OCI-LY7 (cell line): ENCODE measurements at regions not wholly inside any gene's neighbourhood (a gene's known extent, or its start where the extent isn't known, plus 50 kb on each side); places are given as distances from the start of the nearest gene placed in this dataset.

Experiments used
- BruUV-seq: library from RNA; stranded (reverse); fragments of 400-500 nt; replicated peaks from 2 replicates; lab custom pipeline; 2021; lab: Mats Ljungman, UMichigan
- CTCF ChIA-PET: fragments of 300-600 bp; sonication (Branson Sonifier 250); formaldehyde crosslinking; loops from one replicate; lab custom pipeline; 2022; ENCODE audit warnings: antibody characterized with exemption; ENCODE audit not compliant: unreplicated experiment; lab: Charles Lee
- POLR2A ChIA-PET: fragments of 300-600 bp; sonication (Branson Sonifier 250); formaldehyde crosslinking; loops from one replicate; lab custom pipeline; 2022; ENCODE audit warnings: antibody characterized with exemption; lab: Charles Lee
- DNase-seq: peaks from one replicate; pipeline ENCODE4 v3.0.0-alpha.2; 2015; ENCODE audit warnings: low spot score
- H2AFZ ChIP-seq: fragments of 200-600 bp; sonication (generic), shearing (Covaris generic); 2 replicates; pipeline ENCODE4 v1.6.1; 2014; ENCODE audit warnings: mild to moderate bottlenecking, antibody characterized with exemption, low read length, moderate library complexity
- H3K27ac ChIP-seq: fragments of 200-600 bp; sonication (generic); 2 replicates; pipeline ENCODE4 v1.5.1; 2014; ENCODE audit warnings: mixed run types, low read depth, mild to moderate bottlenecking, moderate library complexity, low read length, inconsistent platforms; ENCODE audit not compliant: poor library complexity, severe bottlenecking
- H3K36me3 ChIP-seq: fragments of 200-600 bp; sonication (generic); 2 replicates; pipeline ENCODE4 v1.6.1; 2014; ENCODE audit warnings: mild to moderate bottlenecking, antibody characterized with exemption, low read length, moderate library complexity, mixed read lengths; ENCODE audit not compliant: insufficient read depth
- H3K4me1 ChIP-seq: fragments of 200-600 bp; sonication (generic); 2 replicates; pipeline ENCODE4 v1.5.1; 2014; ENCODE audit warnings: mild to moderate bottlenecking, low read length; ENCODE audit not compliant: insufficient read depth, poor library complexity, severe bottlenecking
- H3K4me2 ChIP-seq: fragments of 200-600 bp; sonication (generic); 2 replicates; pipeline ENCODE4 v1.6.1; 2014; ENCODE audit warnings: mild to moderate bottlenecking, low read length
- H3K4me3 ChIP-seq: fragments of 200-600 bp; sonication (generic); 2 replicates; pipeline ENCODE4 v1.5.1; 2014; ENCODE audit warnings: mild to moderate bottlenecking, low read depth, low read length; ENCODE audit not compliant: poor library complexity, severe bottlenecking
- H3K79me2 ChIP-seq: fragments of 200-600 bp; sonication (generic); 2 replicates; pipeline ENCODE4 v1.6.1; 2016; ENCODE audit warnings: low read depth, mild to moderate bottlenecking, low read length, moderate library complexity, mixed read lengths; ENCODE audit not compliant: insufficient read depth
- H3K9me2 ChIP-seq: fragments of 200-600 bp; sonication (generic); 2 replicates; pipeline ENCODE4 v1.6.1; 2016; ENCODE audit warnings: mild to moderate bottlenecking, low read length, mixed read lengths; ENCODE audit not compliant: insufficient read depth
- H3K9me3 ChIP-seq: fragments of 200-600 bp; sonication (generic); 2 replicates; pipeline ENCODE4 v1.6.1; 2014; ENCODE audit warnings: mild to moderate bottlenecking, mixed run types, low read length, mixed read lengths
- H4K20me1 ChIP-seq: fragments of 200-600 bp; sonication (generic); 2 replicates; pipeline ENCODE4 v1.6.1; 2014; ENCODE audit warnings: mild to moderate bottlenecking, antibody characterized with exemption, low read length, moderate library complexity, mixed read lengths; ENCODE audit not compliant: insufficient read depth
- EZH2phosphoT487 ChIP-seq: fragments of 200-600 bp; sonication (generic); IDR thresholded peaks from 2 replicates; pipeline ENCODE4 v1.6.1; 2018; ENCODE audit warnings: low read depth, borderline replicate concordance, mild to moderate bottlenecking, mixed run types, antibody characterized with exemption, low read length, moderate library complexity, mixed read lengths
- intact Hi-C: fragments of 100-400 bp; cut with micrococcal nuclease; formaldehyde crosslinking; loops from one replicate; pipeline ENCODE4 v1.10.0; 2022; ENCODE audit not compliant: unreplicated experiment
- TF ChIP-seq, protein P1 (sequence below): fragments of 200-600 bp; sonication (generic); conservative IDR thresholded peaks from 2 replicates; pipeline ENCODE4 v1.5.1; 2014; ENCODE audit warnings: mild to moderate bottlenecking, antibody characterized with exemption, low read length, moderate library complexity, mixed read lengths

DNA sequence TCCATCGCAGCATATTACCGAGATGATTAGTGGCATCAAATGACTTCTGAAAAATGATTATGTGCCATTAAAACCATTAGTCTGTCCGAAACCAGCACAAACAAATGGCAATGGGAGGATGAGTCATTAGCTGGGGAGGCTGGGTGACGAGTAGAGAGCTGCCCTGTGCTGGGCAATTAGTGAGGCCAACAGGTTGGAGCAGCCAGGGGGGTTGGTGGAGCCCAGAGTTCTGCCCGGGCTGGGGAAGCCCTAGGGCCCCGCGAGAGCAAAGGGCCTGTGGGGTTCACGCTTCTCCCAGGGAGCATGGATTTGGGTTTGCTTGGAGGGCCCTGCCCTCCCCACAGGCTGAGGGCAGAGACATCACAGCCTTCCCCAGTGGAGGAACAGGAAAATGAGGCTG lies 152.1 kb upstream of the RPL38 start:
- H3K9me2 ChIP-seq: no peaks in the 10 kb centered on the region
- no TSS peak for BruUV-seq
- H3K4me2 ChIP-seq: no peak overlapping the region
- no peaks in the 10 kb centered on the region for H3K79me2 ChIP-seq
- ChIA-PET POLR2A (interaction anchor here (0.7 kb wide), 1 partner anchor 25 kb away, joined by 3 read pairs; no protein-coding TSS in a partner anchor), CTCF (no interaction called here)
- no peak for DNase-seq
- H3K9me3 ChIP-seq: no peaks in the 10 kb centered on the region
- no peak overlapping the region for H3K4me3 ChIP-seq
- no peak overlapping the region for H2AFZ ChIP-seq
- no peaks in the 10 kb centered on the region for H3K36me3 ChIP-seq
- TF ChIP-seq, protein P1, sequence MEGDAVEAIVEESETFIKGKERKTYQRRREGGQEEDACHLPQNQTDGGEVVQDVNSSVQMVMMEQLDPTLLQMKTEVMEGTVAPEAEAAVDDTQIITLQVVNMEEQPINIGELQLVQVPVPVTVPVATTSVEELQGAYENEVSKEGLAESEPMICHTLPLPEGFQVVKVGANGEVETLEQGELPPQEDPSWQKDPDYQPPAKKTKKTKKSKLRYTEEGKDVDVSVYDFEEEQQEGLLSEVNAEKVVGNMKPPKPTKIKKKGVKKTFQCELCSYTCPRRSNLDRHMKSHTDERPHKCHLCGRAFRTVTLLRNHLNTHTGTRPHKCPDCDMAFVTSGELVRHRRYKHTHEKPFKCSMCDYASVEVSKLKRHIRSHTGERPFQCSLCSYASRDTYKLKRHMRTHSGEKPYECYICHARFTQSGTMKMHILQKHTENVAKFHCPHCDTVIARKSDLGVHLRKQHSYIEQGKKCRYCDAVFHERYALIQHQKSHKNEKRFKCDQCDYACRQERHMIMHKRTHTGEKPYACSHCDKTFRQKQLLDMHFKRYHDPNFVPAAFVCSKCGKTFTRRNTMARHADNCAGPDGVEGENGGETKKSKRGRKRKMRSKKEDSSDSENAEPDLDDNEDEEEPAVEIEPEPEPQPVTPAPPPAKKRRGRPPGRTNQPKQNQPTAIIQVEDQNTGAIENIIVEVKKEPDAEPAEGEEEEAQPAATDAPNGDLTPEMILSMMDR: no peak
- TF ChIP-seq EZH2phosphoT487: no peak
- H3K4me1 ChIP-seq: no peaks in the 10 kb centered on the region
- H3K27ac ChIP-seq: no peak overlapping the region
- intact Hi-C loops: no loop called here
- no peaks in the 10 kb centered on the region for H4K20me1 ChIP-seq

DNA sequence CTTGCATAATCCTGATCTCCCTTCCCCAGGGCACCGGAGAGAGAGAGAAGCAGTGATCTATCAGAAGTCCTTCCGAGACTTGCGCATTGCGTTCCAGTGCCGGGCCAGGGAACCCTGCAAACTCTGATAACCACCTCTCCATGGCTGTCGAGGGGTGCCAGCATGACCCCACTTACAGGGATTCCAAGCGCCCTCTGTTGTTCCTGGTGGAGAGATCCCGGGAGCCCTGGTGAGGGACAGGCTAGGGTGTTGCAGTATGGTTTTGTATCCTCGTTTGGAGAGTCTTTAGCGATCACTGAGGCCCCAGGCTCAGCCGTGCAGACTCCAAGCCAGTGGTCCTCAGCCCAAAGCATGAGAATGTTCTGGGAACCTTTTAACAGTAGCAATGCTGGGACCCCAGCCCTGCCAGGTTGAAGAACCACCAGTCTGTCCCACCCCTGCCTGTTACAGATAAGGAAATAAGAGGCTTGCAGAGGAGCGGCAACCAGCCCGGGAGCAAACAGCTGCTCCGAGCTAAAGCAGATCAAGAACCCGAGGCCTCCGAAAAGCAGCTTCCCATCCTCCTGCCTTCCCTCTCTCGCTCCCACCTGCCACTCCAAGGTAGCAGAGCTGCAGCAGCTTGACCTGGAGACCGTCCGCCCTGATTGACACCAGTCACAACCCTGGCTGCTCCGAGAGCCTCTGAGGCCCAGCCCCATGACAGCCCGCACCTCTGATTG lies 150.3 kb upstream of the RPL38 start:
- TF ChIP-seq, protein P1: no peak
- TF ChIP-seq EZH2phosphoT487: no peak
- no peak for DNase-seq
- Histone ChIP-seq H3K9me2 (no peaks in the 10 kb centered on the region), H3K4me1 (no peaks in the 10 kb centered on the region), H4K20me1 (no peaks in the 10 kb centered on the region), H2AFZ (no peak overlapping the region), H3K9me3 (no peaks in the 10 kb centered on the region), H3K4me3 (no peak overlapping the region), H3K36me3 (no peaks in the 10 kb centered on the region), H3K27ac (no peak overlapping the region), H3K4me2 (no peak overlapping the region), H3K79me2 (no peaks in the 10 kb centered on the region)
- CTCF ChIA-PET: no interaction called here
- POLR2A ChIA-PET: no interaction called here
- no TSS peak for BruUV-seq
- intact Hi-C loops: no loop called here

DNA sequence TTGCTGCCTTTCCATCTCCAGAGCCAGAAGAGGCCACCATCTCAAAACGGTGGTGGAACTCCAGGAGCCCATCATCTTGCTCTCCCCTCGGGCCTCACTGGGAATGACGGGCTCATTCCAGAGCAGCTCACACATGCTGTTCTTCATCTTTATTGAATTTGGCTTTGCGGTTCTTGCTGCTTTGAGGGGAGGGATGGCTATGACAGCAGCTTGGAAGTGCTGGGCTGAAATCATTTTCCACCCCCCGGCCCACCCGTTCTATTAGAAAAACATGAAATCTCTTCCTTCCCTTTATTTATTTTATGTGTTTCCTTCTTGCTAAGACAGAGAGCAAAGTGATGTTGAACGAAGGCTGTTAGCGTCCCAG lies 149.8 kb upstream of the RPL38 start:
- Histone ChIP-seq H3K4me2 (no peak overlapping the region), H3K4me1 (no peaks in the 10 kb centered on the region), H3K36me3 (no peaks in the 10 kb centered on the region), H3K9me3 (no peaks in the 10 kb centered on the region), H4K20me1 (no peaks in the 10 kb centered on the region), H3K9me2 (no peaks in the 10 kb centered on the region), H3K4me3 (no peak overlapping the region), H3K27ac (no peak overlapping the region), H3K79me2 (no peaks in the 10 kb centered on the region), H2AFZ (no peak overlapping the region)
- intact Hi-C loops: no loop called here
- ChIA-PET CTCF (no interaction called here), POLR2A (no interaction called here)
- BruUV-seq: no TSS peak
- no peak for DNase-seq
- TF ChIP-seq, protein P1: no peak
- TF ChIP-seq EZH2phosphoT487: no peak
